Amniotic epithelial cell (primary cell): ENCODE measurements at regions not wholly inside any gene's neighbourhood (a gene's known extent, or its start where the extent isn't known, plus 50 kb on each side); places are given as distances from the start of the nearest gene placed in this dataset.
"Not testable (repeated sequence)": the region's sequence is repeated elsewhere in the genome, so short reads cannot be mapped to it uniquely, and the experiment has no call there.

ENCODE experiments used
- DNase-seq: peaks from one replicate; pipeline ENCODE4 v3.0.0-alpha.2; 2010; ENCODE audit warnings: low read depth

- no peak for DNase-seq
Observed at GRCh38 chr20:7174554-7174953, 407.1 kb downstream of the BMP2 start.

- not testable (repeated sequence) for DNase-seq
Observed at GRCh38 chr20:7175827-7176226, 408.3 kb downstream of the BMP2 start.

GRCh38 chr20:7178004-7178403 is 410.5 kb downstream of the BMP2 start:
- no peak for DNase-seq

GRCh38 chr20:7180256-7181045 is 413.0 kb downstream of the BMP2 start:
- DNase-seq = no peak

- DNase-seq = no peak
Observed at GRCh38 chr20:7189231-7189630, 421.7 kb downstream of the BMP2 start.

GRCh38 chr20:7193681-7194080 is 426.2 kb downstream of the BMP2 start:
- DNase-seq = no peak

- DNase-seq = peak; percentile 6
Observed at GRCh38 chr20:7195704-7196103, 428.2 kb downstream of the BMP2 start.

- DNase-seq = no peak
Observed at GRCh38 chr20:7196481-7196880, 429.0 kb downstream of the BMP2 start.

- no peak for DNase-seq
Observed at GRCh38 chr20:7199861-7200260, 432.4 kb downstream of the BMP2 start.

- no peak for DNase-seq
Observed at GRCh38 chr20:7207186-7207798, 439.8 kb downstream of the BMP2 start.

- DNase-seq = no peak
Observed at GRCh38 chr20:7210910-7211309, 443.4 kb downstream of the BMP2 start.

GRCh38 chr20:7214081-7214740 is 446.7 kb downstream of the BMP2 start:
- no peak for DNase-seq

- no peak for DNase-seq
Observed at GRCh38 chr20:7217606-7218005, 450.1 kb downstream of the BMP2 start.

- no peak for DNase-seq
Observed at GRCh38 chr20:7220755-7221154, 453.3 kb downstream of the BMP2 start.

- no peak for DNase-seq
Observed at GRCh38 chr20:7226156-7226555, 458.7 kb downstream of the BMP2 start.

GRCh38 chr20:7231303-7231702 is 463.8 kb downstream of the BMP2 start:
- no peak for DNase-seq

GRCh38 chr20:7232796-7233195 is 465.3 kb downstream of the BMP2 start:
- DNase-seq = no peak

GRCh38 chr20:7237251-7237650 is 469.8 kb downstream of the BMP2 start:
- no peak for DNase-seq

GRCh38 chr20:7240490-7240889 is 473.0 kb downstream of the BMP2 start:
- no peak for DNase-seq

GRCh38 chr20:7248281-7249201 is 481.1 kb downstream of the BMP2 start:
- no peak for DNase-seq

GRCh38 chr20:7250337-7250736 is 482.9 kb downstream of the BMP2 start:
- no peak for DNase-seq

- no peak for DNase-seq
Observed at GRCh38 chr20:7257099-7257498, 489.6 kb downstream of the BMP2 start.
